Astrocyte of the spinal cord (primary cell): ENCODE measurements at regions not wholly inside any gene's neighbourhood (a gene's known extent, or its start where the extent isn't known, plus 50 kb on each side); places are given as distances from the start of the nearest gene placed in this dataset.

Experiments
- DNase-seq: peaks from one replicate; pipeline ENCODE4 v3.0.0; 2011; ENCODE audit warnings: low read depth, low spot score
- H3K4me3 ChIP-seq: 2 replicates; pipeline ENCODE4 v1.5.1; 2011; ENCODE audit warnings: low read depth, mild to moderate bottlenecking, low read length, moderate library complexity
- CTCF ChIP-seq: IDR thresholded peaks from 2 replicates; pipeline ENCODE4 v1.5.1; 2012; ENCODE audit warnings: low read depth, mild to moderate bottlenecking, low read length, inconsistent platforms
- in situ Hi-C: cut with HindIII; loops from 2 replicates; pipeline ENCODE4 v1.10.0; 2017; ENCODE audit warnings: low sequenced_read_pairs

GRCh38 chr3:73705792-73706191 is 81.1 kb upstream of the PDZRN3 start:
- TF ChIP-seq CTCF = no peak
- no peak overlapping the region for H3K4me3 ChIP-seq
- in situ Hi-C loops = no loop called here
- no peak for DNase-seq

GRCh38 chr3:73699327-73699726 is 74.6 kb upstream of the PDZRN3 start:
- DNase-seq = no peak
- no peak for TF ChIP-seq CTCF
- no peak overlapping the region for H3K4me3 ChIP-seq
- in situ Hi-C loops = no loop called here

- no peak for TF ChIP-seq CTCF
- no peak overlapping the region for H3K4me3 ChIP-seq
- no peak for DNase-seq
- in situ Hi-C loops = no loop called here
Observed at GRCh38 chr3:73697020-73697419, 72.3 kb upstream of the PDZRN3 start.

- TF ChIP-seq CTCF = no peak
- H3K4me3 ChIP-seq = no peak overlapping the region
- no peak for DNase-seq
- in situ Hi-C loops = no loop called here
Observed at GRCh38 chr3:73695841-73696240, 71.1 kb upstream of the PDZRN3 start.

- no peak for TF ChIP-seq CTCF
- no peak overlapping the region for H3K4me3 ChIP-seq
- in situ Hi-C loops = no loop called here
- DNase-seq = no peak
Observed at GRCh38 chr3:73694983-73695757, 70.4 kb upstream of the PDZRN3 start.

- no peak for TF ChIP-seq CTCF
- in situ Hi-C loops = no loop called here
- DNase-seq = no peak
- H3K4me3 ChIP-seq = no peak overlapping the region
Observed at GRCh38 chr3:73687106-73688004, 62.6 kb upstream of the PDZRN3 start.
